C4-2B (cell line): ENCODE measurements at regions not wholly inside any gene's neighbourhood (a gene's known extent, or its start where the extent isn't known, plus 50 kb on each side); places are given as distances from the start of the nearest gene placed in this dataset.

ENCODE experiments used
- CTCF ChIP-seq: fragments of 450-650 bp; conservative IDR thresholded peaks from 2 replicates; pipeline ENCODE4 v1.5.1; 2017; ENCODE audit warnings: mild to moderate bottlenecking
- ZFX ChIP-seq: fragments of 450-650 bp; IDR thresholded peaks from 2 replicates; pipeline ENCODE4 v1.6.1; 2017

GRCh38 chr16:48877946-48878345 is 268.0 kb upstream of the N4BP1 start:
- TF ChIP-seq CTCF = no peak
- no peak for TF ChIP-seq ZFX
